ENCODE measurements at regions not wholly inside any gene's neighbourhood (a gene's known extent, or its start where the extent isn't known, plus 50 kb on each side); places are given as distances from the start of the nearest gene placed in this dataset.

DNA sequence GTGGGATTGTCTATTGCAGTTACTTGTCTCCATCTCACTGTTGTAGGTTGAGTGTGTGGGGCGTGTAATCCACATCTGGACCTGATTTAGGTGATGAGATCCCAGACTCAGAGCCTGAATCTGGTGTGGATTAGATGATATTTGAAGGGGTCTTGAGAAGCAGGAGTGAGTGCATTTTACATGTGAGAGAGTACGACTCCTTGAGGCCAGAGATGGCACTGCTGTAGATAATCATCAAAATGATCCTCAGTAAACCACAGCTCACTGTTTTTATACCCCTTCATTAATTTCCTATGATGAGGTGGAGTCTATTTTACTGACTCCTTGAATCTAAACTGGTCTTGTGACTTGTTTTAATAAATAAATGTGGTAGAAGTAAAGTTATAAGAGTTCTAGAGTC lies 732.5 kb downstream of the KCNJ2 start:
- no peak for TF ChIP-seq POLR2AphosphoS5 (IDR thresholded peaks at IDR 0.05; ENCODE audit: borderline replicate concordance, low read depth, low read length)
- TF ChIP-seq EZH2 (IDR thresholded peaks at IDR 0.05): no peak
